NCI-H774 (cell line): ENCODE measurements at regions not wholly inside any gene's neighbourhood (a gene's known extent, or its start where the extent isn't known, plus 50 kb on each side); places are given as distances from the start of the nearest gene placed in this dataset.

Source experiments
- DNase-seq: peaks from one replicate; lab custom pipeline; 2025; lab: John Stamatoyannopoulos, UW

GRCh38 chr2:8406271-8406670, 275.6 kb upstream of the ID2 start:
- DNase-seq, result no peak

- DNase-seq, result no peak
Observed at GRCh38 chr2:8407332-8407731, 274.5 kb upstream of the ID2 start.

GRCh38 chr2:8408560-8409460, 273.0 kb upstream of the ID2 start:
- no peak for DNase-seq

GRCh38 chr2:8409461-8410260, 272.2 kb upstream of the ID2 start:
- no peak for DNase-seq

GRCh38 chr2:8412082-8412481, 269.8 kb upstream of the ID2 start:
- no peak for DNase-seq

GRCh38 chr2:8412586-8412985, 269.3 kb upstream of the ID2 start:
- no peak for DNase-seq

- DNase-seq, result no peak
Observed at GRCh38 chr2:8413589-8414135, 268.2 kb upstream of the ID2 start.

GRCh38 chr2:8414946-8415879, 266.6 kb upstream of the ID2 start:
- DNase-seq, result no peak

- DNase-seq, result no peak
Observed at GRCh38 chr2:8416001-8416571, 265.8 kb upstream of the ID2 start.

GRCh38 chr2:8416849-8417832, 264.7 kb upstream of the ID2 start:
- no peak for DNase-seq

- no peak for DNase-seq
Observed at GRCh38 chr2:8418721-8419120, 263.1 kb upstream of the ID2 start.

GRCh38 chr2:8421658-8422449, 260.0 kb upstream of the ID2 start:
- no peak for DNase-seq

- no peak for DNase-seq
Observed at GRCh38 chr2:8422450-8422800, 259.4 kb upstream of the ID2 start.

- DNase-seq, result no peak
Observed at GRCh38 chr2:8424997-8425900, 256.6 kb upstream of the ID2 start.

GRCh38 chr2:8426550-8426949, 255.3 kb upstream of the ID2 start:
- DNase-seq, result no peak

GRCh38 chr2:8427211-8427610, 254.6 kb upstream of the ID2 start:
- DNase-seq, result no peak

GRCh38 chr2:8430628-8431027, 251.2 kb upstream of the ID2 start:
- DNase-seq, result no peak

- DNase-seq, result no peak
Observed at GRCh38 chr2:8431446-8432125, 250.3 kb upstream of the ID2 start.
